ENCODE measurements at regions not wholly inside any gene's neighbourhood (a gene's known extent, or its start where the extent isn't known, plus 50 kb on each side); places are given as distances from the start of the nearest gene placed in this dataset.

DNA sequence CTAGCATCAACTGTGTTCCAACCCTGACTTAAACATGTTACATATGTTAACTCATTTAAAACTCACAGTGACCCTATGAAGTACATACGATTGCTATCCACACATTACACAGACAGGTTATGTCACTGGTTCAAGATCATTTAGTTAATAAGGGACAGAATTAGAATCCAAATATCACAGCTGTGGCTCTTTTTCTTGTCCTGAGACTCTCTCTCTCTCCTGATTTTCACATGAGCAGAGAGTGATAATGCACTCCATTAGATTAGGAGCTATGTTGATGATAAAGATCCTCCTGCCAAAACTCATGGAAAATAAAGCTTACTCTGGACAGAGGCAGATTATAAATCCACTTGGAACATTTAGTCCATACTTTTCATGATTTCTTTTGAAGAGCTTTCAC, 408.3 kb downstream of the PPARGC1A start:
- POLR2A ChIA-PET = no interaction called here
- H3K4me1 ChIP-seq (ENCODE audit: control insufficient read depth in 2 of 2, insufficient read depth in 2 of 2, low read length in 2 of 2) = no peaks in the 10 kb centered on the region
- H3K4me3 Mint-ChIP-seq = no peak overlapping the region
- H3K4me3 ChIP-seq (ENCODE audit: control extremely low read depth in 1 of 5, extremely low read depth in 1 of 5, insufficient read depth in 1 of 5, low read depth in 2 of 5, low read length in 4 of 5) = no peak overlapping the region
- CTCF ChIA-PET = no interaction called here
- no peaks in the 10 kb centered on the region for H3K27me3 Mint-ChIP-seq
- H4K20me1 ChIP-seq (ENCODE audit: control insufficient read depth, insufficient read depth, low read length, poor library complexity, severe bottlenecking) = no peaks in the 10 kb centered on the region
- H3K79me2 ChIP-seq (ENCODE audit: control insufficient read depth, insufficient read depth, low read length) = no peaks in the 10 kb centered on the region
- no peak overlapping the region for H3K27ac Mint-ChIP-seq
- DNase-seq (no peak), ATAC-seq (ENCODE audit: low read depth) (no peak)
- no peaks in the 10 kb centered on the region for H3K9me3 ChIP-seq (ENCODE audit: control extremely low read depth in 1 of 3, control insufficient read depth in 2 of 3, insufficient read depth in 1 of 3, low read length in 2 of 3)
- no peak overlapping the region for H2AFZ ChIP-seq (ENCODE audit: insufficient read depth, low read depth, low read length, poor library complexity, severe bottlenecking)
- H3K4me1 Mint-ChIP-seq = no peaks in the 10 kb centered on the region
- no peak for TF ChIP-seq EZH2 (IDR thresholded peaks at IDR 0.05; ENCODE audit: borderline replicate concordance, insufficient read depth, low read depth, low read length, poor library complexity, severe bottlenecking)
- TF ChIP-seq, protein P1, sequence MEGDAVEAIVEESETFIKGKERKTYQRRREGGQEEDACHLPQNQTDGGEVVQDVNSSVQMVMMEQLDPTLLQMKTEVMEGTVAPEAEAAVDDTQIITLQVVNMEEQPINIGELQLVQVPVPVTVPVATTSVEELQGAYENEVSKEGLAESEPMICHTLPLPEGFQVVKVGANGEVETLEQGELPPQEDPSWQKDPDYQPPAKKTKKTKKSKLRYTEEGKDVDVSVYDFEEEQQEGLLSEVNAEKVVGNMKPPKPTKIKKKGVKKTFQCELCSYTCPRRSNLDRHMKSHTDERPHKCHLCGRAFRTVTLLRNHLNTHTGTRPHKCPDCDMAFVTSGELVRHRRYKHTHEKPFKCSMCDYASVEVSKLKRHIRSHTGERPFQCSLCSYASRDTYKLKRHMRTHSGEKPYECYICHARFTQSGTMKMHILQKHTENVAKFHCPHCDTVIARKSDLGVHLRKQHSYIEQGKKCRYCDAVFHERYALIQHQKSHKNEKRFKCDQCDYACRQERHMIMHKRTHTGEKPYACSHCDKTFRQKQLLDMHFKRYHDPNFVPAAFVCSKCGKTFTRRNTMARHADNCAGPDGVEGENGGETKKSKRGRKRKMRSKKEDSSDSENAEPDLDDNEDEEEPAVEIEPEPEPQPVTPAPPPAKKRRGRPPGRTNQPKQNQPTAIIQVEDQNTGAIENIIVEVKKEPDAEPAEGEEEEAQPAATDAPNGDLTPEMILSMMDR (IDR thresholded peaks at IDR 0.05) = no peak
- H3K27ac ChIP-seq (ENCODE audit: low read length in 2 of 2) = no peak overlapping the region
- H3K9ac ChIP-seq (ENCODE audit: low read length) = no peak overlapping the region
- intact Hi-C loops (cut with micrococcal nuclease) = no loop called here
- H3K4me2 ChIP-seq (replicated peaks; ENCODE audit: low read depth, low read length, poor library complexity, severe bottlenecking) = no peak overlapping the region
- 100% methylated on average over 1 of the region's 1 CpG for WGBS (ENCODE audit: insufficient coverage)
- H3K9me3 Mint-ChIP-seq (ENCODE audit: insufficient read depth) = peaks cover 4% of the 10 kb centered on the region
- no peaks in the 10 kb centered on the region for H3K27me3 ChIP-seq (replicated peaks in 1 of 4; ENCODE audit: control extremely low read depth in 1 of 4, control insufficient read depth in 3 of 4, insufficient read depth in 4 of 4, low read length in 3 of 4)
- H3K36me3 ChIP-seq (replicated peaks in 1 of 2; ENCODE audit: control extremely low read depth in 1 of 2, control insufficient read depth in 1 of 2, extremely low read depth in 1 of 2, insufficient read depth in 2 of 2, low read length in 1 of 2) = no peaks in the 10 kb centered on the region

DNA sequence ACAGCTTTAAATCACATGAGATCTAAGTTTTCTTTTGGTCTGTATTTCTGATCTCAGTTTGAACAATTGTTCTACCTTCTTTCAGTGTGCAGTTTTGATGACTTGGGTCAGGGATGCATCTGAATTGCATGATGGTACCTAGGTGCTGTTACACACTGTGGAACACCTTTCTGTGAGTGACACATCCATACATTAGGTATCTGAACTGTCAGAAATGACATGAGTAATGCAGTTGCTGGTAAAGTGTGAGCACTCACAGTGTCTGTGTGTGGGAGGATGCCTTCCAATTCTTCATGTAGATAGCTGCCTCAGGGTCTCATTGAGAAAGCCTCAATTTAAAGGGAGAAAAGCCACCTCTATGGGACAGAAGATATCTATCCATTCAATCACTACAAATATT, 411.9 kb downstream of the PPARGC1A start:
- no peak overlapping the region for H3K4me2 ChIP-seq (replicated peaks; ENCODE audit: low read depth, low read length, poor library complexity, severe bottlenecking)
- DNase-seq (no peak), ATAC-seq (ENCODE audit: low read depth) (no peak)
- H3K9ac ChIP-seq (ENCODE audit: low read length) = no peak overlapping the region
- H3K4me3 ChIP-seq (ENCODE audit: control extremely low read depth in 1 of 5, extremely low read depth in 1 of 5, insufficient read depth in 1 of 5, low read depth in 2 of 5, low read length in 4 of 5) = no peak overlapping the region
- no peaks in the 10 kb centered on the region for H4K20me1 ChIP-seq (ENCODE audit: control insufficient read depth, insufficient read depth, low read length, poor library complexity, severe bottlenecking)
- H2AFZ ChIP-seq (ENCODE audit: insufficient read depth, low read depth, low read length, poor library complexity, severe bottlenecking) = no peak overlapping the region
- Mint-ChIP-seq H3K4me3 (no peak overlapping the region), H3K4me1 (no peaks in the 10 kb centered on the region), H3K9me3 (ENCODE audit: insufficient read depth) (peaks cover 2% of the 10 kb centered on the region), H3K27me3 (no peaks in the 10 kb centered on the region), H3K27ac (no peak overlapping the region)
- POLR2A ChIA-PET = no interaction called here
- peaks cover 0 to 3% (median 0%) of the 10 kb centered on the region in 3 donors for H3K9me3 ChIP-seq (ENCODE audit: control extremely low read depth in 1 of 3, control insufficient read depth in 2 of 3, insufficient read depth in 1 of 3, low read length in 2 of 3)
- CTCF ChIA-PET = no interaction called here
- TF ChIP-seq EZH2 (IDR thresholded peaks at IDR 0.05; ENCODE audit: borderline replicate concordance, insufficient read depth, low read depth, low read length, poor library complexity, severe bottlenecking) = no peak
- TF ChIP-seq, protein P1 (IDR thresholded peaks at IDR 0.05) = no peak
- H3K27ac ChIP-seq (ENCODE audit: low read length in 2 of 2) = no peak overlapping the region
- no peaks in the 10 kb centered on the region for H3K36me3 ChIP-seq (replicated peaks in 1 of 2; ENCODE audit: control extremely low read depth in 1 of 2, control insufficient read depth in 1 of 2, extremely low read depth in 1 of 2, insufficient read depth in 2 of 2, low read length in 1 of 2)
- H3K79me2 ChIP-seq (ENCODE audit: control insufficient read depth, insufficient read depth, low read length) = no peaks in the 10 kb centered on the region
- intact Hi-C loops (cut with micrococcal nuclease) = no loop called here
- H3K4me1 ChIP-seq (ENCODE audit: control insufficient read depth in 2 of 2, insufficient read depth in 2 of 2, low read length in 2 of 2) = no peaks in the 10 kb centered on the region
- no peaks in the 10 kb centered on the region for H3K27me3 ChIP-seq (replicated peaks in 1 of 4; ENCODE audit: control extremely low read depth in 1 of 4, control insufficient read depth in 3 of 4, insufficient read depth in 4 of 4, low read length in 3 of 4)
